ENCODE measurements at regions not wholly inside any gene's neighbourhood (a gene's known extent, or its start where the extent isn't known, plus 50 kb on each side); places are given as distances from the start of the nearest gene placed in this dataset.
"Not testable (repeated sequence)": the region's sequence is repeated elsewhere in the genome, so short reads cannot be mapped to it uniquely, and the experiment has no call there.

DNA sequence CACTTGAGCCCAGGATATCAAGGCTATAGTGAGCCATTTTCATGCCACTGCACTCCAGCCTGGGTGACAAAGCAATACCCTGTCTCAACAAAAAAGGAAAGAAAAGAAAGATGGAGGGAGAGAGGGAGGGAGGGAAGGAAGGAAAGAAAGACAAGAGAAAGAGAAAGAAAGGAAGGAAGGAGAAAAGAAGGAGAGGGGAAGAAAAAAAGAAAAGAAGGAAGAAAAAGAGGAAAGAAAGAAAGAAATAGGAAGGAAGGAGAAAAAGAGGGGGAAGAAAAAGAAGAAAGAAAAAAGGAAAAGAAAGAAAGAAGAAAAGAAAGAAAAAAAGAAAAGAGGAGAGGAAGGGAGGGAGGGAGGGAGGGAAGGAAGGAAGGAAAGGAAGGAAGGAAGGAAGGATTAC is 321.5 kb upstream of the CNTNAP2 start:
- DNase-seq (ENCODE audit: low read depth): no peak

DNA sequence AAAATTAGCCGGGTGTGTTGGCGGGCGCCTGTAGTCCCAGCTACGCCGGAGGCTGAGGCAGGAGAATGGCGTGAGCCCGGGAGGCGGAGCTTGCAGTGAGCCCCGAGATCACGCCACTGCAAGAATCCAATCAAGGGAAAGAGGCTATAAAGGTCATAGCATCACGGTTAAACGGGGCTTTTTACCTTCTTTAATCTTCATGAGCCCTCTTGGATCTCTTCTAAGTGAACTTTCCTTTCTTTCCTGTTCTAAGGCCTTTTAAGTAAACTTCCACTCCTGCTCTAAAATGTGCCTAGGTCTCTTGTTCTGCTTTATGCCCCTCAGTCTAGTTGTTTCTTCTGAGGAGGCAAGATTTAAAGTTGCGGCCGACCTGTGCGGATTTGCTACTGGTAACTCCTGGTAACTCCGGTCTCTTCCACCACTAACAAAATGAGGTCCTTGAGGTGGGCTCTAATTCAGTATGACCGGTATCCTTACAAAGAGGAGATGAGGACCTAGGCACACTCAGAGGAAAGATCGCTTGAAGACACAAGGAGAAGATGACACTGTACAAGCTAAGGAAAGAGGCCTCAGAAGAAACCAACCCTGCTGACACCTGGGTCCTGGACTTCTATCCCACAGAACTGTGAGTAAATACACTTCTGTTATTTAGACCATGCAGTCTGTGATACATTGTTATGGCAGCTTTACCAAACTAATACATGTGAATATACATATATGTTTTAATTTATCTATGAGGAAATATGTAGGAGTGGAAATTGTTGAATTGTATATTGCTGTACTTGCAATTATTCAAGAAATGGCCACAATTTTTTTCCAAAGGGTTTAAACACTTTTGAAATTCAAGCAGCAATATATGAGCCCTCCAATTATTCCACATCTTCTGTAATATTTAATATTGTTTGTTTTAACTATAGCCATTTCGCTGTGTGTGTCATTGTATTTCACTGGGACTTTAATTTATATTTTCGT is 331.5 kb upstream of the CNTNAP2 start:
- DNase-seq (ENCODE audit: low read depth): no peak

DNA sequence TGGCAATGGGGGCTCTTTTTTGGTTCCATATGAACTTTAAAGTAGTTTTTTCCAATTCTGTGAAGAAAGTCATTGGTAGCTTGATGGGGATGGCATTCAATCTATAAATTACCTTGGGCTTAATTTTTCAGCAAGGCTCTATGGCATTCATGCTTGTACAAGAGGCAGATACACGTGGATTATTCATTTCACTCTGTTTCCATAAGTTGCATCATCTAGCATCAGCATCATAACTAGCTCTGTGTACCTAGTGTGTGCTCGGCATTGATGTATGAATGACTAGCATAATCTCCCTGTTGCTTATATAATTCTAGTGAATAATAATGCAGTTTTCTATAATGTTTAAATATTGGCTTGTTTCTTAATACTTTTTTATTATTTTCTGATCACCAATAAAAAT is 335.2 kb upstream of the CNTNAP2 start:
- not testable (repeated sequence) for DNase-seq (ENCODE audit: low read depth)

DNA sequence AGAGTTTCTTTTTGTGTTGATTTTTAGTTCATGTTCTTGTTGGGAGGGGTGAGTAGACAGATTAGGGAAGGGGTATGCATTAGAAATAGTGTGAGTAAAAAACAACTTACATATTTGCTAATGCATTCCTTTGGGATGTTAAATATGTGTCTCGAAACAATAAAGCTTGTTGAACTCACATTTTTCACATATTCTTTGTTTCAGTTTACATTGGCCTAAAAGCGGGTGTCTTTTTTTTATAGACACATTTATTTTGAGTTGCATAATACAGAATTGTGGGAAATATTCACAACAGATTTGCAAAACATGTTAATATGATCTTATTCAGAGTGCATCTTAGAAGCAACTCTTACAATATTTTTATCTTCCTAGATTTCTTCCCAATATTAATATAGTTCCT is 337.5 kb upstream of the CNTNAP2 start:
- no peak for DNase-seq (ENCODE audit: low read depth)

DNA sequence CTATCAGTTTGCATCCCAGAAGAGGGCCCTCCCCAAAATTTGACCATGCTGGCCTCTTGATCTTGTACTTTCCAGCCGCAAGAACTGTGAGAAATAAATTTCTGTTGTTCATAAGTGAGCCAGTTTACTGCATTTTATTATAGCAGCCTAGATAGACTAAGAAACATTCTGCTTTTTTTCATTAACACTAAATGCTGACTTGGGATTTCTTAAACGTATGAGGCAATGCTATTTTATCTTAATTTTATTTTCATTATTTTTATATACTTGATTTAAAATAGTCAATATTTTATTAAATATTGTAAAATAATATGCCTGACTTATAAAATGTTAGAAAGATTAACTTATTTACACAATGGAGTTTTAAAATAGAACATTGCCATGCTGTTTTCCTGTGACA is 341.8 kb upstream of the CNTNAP2 start:
- no peak for DNase-seq (ENCODE audit: low read depth)

DNA sequence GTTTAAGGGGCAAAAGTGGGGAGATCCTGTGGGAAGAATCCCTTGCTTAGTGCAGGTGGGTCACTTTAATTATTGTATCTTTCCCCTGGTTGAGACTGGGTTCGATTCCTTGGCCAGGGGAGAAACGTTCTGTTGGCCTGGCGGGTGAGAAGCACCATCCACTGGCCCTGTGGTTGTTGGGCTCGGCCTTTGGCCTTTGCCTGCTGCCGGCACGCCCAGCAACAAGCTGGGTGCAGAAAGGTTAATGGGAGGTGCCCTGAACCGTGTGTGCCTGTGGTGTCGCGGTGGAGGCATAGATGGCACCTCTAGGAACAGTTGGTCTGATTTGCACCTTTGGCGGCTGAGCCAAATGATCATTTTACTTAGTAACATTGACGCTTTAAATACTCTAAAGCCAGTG is 363.6 kb upstream of the CNTNAP2 start:
- no peak for DNase-seq (ENCODE audit: low read depth)

DNA sequence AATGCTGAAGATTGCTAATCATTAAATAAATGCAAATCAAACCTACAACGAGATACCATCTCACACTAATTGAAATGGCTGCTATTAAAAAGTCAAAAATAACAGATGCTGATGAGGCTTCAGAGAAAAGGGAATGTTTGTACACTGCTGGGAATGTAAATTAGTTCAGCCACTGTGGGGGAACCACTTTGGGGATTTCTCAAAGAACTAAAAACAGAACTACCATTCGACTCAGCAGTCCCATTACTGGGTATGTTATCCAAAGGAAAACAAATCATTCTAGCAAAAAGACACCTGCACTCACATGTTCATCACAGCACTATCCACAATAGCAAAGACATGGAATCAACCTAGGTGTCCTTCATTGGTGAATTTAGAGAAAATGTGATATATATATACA is 379.0 kb upstream of the CNTNAP2 start:
- DNase-seq (ENCODE audit: low read depth): no peak

DNA sequence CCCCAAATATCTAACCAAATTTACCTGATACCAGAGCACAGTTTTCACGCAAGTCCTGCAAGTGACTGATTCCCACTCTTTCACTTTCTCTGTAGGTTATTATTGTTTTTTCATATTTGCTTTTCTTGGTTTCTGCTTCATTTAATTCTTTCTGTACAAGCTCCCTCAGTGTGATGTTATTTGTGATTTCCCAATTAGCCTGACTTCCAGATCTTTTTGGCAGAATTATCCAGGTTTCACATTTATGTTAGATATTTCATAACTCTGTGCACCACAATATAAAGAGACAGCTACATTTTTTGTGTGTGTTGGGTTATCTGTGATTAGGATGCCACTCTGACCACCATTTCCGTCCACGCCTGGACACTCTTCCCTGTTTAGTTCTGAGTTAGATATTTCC is 381.5 kb upstream of the CNTNAP2 start:
- no peak for DNase-seq (ENCODE audit: low read depth)

DNA sequence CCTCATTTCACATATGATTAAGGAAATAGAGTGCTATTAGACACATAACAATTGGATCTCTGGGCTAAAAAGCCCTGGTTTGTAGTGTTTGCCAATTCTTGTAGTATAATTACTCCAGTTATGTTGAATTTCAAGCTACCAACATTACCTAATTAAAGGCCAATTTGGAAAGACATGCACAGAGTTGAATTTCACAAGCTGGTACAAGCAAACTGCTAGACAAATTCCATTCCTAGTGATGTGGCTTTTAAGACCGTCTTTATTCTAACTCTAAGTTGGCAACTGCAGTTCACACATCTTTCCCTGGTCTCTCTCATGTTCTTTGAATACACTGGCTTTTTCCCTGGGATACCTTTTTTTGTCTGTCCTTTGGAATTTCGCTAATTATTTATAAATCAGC is 384.1 kb upstream of the CNTNAP2 start:
- DNase-seq (ENCODE audit: low read depth): no peak

DNA sequence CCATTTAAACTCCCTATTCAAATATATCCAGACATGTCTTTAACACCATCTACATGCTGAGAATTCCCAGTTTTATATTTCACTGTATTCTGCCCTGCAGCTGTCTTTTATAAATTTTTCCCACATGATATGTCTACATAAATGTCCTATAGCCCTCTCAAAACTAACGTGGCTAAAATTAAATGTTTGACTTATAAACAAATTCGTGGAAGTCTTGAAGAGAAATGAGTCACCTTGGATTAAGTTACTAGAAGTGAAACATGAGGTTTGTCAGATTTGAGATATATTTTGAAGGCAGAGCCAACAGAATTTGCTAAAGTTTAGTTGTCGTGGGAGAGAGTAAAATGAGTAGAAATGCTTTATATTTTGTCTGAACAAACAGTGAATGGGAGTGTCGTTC is 386.9 kb upstream of the CNTNAP2 start:
- DNase-seq (ENCODE audit: low read depth): no peak

DNA sequence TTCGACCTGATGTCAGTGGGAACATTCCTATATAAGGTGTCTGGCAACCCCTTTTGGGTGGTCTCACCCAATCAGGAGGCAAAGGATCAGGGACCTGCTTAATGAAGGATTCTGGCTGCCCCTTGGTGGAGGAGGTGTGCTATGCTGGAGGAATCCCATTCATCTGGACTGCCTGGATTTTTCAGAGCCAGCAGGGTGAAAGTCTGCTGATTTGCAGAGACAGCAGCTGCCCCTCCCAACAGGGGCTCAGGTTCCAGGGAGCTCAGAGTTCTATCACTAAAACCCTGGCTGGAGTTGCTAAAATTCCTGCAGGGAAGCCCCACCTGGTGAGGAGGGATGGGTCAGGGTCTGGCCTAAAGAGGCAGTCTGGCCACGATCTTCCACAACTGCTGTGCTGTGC is 398.5 kb upstream of the CNTNAP2 start:
- no peak for DNase-seq (ENCODE audit: low read depth)

DNA sequence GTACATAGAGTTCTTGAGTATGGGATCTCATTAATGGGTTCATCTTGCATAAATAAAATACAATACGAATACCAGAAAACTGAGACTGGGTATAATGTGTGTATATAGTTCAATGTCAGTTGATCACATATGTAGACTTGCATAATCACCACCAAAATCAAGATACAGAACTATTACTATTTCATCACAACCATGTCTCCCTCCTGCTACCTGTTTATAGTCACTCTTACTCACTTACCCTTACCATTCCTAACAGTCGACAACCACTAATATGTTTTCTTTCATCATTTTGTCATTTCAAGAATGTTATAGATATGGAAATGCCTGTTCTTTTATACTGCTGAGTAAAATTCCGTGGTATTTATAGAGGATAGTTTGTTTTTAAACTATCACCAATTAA is 416.1 kb upstream of the CNTNAP2 start:
- no peak for DNase-seq (ENCODE audit: low read depth)

DNA sequence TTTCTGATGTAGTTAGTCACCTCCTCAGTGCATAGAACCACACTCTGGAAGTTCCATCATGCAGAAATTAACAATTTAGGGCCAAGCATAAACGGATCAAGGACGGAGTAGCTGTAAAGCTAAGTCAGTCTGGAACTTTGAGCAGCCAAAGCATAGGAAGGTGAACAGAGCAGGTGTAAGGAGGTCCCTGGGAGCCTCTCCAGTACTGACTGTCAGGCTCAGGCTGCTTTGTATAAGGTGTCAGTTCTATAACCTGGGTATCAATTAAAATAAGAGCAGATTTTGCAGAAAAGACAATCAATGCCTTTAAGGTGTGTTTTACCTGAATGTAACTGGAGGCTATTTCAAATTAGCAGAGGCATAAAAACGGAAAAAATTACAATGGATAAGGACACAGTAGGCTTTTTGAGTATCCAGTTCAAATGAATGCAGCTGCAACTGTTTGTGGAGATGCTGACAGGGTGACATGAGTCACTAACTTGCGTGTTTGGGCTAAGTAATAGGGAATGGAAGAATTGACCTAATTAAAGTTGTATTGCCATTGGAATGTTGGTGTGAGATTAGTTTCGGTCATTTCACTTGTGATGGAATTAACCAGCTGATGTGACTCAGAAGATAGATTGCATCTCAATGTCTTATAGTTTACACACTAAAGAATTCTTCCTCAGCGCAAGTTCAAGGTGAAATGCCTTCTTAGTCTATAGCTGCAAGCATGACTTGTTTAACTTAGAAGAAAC is 417.9 kb upstream of the CNTNAP2 start:
- no peak for DNase-seq (ENCODE audit: low read depth)

DNA sequence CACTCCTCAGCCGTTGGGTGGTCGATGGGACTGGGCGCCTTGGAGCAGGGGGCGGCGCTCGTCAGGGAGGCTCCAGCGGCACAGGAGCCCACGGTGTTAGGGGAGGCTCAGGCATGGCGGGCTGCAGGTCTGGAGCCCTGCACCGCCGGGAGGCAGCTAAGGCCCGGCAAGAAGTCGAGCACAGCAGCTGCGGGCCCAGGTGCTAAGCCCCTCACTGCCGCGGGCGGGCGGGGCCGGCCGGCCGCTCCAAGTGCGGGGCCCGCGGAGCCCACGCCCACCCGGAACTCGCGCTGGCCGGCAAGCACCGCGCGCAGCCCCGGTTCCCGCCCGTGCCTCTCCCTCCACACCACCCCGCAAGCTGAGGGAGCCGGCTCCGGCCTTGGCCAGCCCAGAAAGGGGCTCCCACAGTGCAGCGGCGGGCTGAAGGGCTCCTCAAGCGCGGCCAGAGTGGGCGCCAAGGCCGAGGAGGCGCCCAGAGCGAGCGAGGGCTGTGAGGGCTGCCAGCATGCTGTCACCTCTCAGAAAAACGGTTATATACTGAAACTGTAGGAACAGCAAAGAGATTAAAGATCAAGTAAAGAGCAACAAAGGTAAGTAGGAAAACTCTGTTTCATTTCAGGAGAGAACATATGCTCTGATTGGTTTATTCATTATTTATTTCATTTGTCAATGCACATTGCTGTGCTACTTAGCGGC is 419.0 kb upstream of the CNTNAP2 start:
- not testable (repeated sequence) for DNase-seq (ENCODE audit: low read depth)

DNA sequence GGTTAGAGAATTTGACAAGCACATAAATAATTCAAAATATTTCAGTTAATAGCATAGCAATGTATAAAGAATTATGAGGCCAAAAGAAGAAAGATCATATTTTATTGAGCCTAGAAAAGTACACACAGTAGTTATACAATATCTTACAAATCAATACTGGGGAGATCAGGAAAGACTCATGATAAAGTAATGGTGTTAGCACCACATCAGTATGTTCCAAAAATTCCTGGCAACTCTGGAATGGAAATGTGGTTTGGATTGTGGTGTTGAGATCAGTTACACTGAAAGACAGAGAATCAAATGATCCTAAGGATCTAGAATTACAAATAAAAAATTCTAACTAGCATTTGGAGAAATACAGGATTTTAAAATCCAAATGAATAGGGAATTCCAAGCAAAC is 420.5 kb upstream of the CNTNAP2 start:
- no peak for DNase-seq (ENCODE audit: low read depth)

DNA sequence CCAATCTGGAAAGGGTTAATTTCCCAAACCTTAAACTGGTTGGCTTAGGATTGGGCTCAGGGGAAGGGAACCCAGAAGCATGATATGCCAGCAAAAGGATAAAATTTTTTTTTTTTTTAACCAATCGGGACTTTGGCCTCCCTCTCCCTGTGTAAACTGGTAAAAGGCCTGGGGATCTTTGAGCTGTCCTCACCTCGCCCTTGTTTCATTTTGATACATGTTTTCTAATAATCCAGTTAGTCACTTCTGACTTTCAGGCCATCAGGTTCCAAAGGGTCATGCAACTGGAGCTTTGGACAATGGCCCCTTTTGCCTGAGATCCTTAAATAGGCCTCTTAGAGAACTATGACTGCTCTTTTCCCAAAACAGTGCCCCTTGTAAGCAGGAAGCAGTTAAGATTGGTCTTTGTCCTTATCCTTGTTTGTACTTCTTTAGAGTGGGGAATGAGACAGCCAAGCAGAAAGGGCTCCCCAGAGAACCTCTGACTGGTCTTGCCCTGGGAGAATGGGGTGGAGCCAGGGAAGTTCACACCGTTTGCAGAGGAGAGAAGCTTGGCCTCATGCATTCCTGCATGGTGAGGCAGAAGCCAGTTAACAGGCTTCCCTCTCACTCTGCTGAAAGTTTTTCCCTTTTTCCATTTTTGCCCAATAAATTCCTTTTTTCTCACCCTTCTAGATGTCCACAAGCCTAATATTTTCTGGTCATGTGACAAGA is 424.2 kb upstream of the CNTNAP2 start:
- DNase-seq (ENCODE audit: low read depth): no peak

DNA sequence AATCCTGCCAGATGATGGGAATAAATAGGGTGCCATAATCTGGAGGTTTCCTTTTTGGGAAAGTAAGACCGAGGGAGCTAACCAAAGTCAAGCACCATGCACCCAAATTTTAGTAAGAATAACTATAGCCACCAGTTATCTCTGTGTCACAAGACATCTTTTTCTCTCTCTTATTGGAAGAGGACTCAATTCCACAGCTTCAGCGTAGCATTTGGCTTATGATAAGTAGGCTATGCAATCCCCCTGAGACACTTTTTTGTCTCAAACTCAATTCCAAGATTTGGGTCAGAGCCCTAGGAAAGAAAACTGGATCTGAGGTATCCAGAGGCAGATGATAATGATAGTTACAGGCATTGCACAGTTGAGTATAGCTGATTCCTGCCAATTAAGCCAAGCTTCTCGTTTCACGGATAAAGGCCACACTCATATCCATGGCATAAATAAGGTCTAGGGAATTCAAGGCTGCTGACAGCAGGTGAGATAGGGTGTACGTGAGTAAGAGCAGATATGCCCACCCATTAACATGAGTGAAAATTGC is 425.2 kb upstream of the CNTNAP2 start:
- no peak for DNase-seq (ENCODE audit: low read depth)

DNA sequence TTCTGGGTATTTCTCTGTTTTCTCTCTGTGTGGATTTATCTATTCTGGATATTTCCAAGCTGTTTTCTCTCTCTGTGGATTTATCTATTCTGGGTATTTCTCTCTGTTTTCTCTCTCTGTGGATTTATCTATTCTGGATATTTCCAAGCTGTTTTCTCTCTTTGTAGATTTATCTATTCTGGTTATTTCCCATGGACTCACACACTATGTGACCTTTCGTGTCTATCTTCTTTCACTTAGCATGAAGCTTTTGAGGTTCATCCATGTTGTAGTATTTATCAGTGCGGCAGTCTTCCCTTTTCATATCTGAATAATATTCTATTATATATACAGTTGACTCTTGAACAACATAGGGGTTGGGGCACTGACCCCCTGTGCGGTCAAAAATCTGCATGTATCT is 435.0 kb upstream of the CNTNAP2 start:
- DNase-seq (ENCODE audit: low read depth): no peak

DNA sequence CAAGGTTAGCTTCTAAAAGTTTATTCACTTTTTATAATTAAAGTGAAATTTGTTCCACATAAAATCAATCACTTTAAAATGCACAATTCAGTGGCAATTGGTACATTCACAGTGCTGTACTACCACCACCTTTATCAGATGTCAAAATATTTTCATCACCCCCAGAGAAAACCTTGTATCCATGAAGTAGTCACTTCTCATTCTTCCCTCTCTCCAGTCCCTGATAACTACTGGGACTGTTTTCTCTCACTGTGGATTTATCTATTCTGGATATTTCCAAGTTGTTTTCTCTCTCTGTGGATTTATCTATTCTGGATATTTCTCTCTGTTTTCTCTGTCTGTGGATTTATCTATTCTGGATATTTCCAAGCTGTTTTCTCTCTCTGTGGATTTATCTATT is 435.4 kb upstream of the CNTNAP2 start:
- no peak for DNase-seq (ENCODE audit: low read depth)

DNA sequence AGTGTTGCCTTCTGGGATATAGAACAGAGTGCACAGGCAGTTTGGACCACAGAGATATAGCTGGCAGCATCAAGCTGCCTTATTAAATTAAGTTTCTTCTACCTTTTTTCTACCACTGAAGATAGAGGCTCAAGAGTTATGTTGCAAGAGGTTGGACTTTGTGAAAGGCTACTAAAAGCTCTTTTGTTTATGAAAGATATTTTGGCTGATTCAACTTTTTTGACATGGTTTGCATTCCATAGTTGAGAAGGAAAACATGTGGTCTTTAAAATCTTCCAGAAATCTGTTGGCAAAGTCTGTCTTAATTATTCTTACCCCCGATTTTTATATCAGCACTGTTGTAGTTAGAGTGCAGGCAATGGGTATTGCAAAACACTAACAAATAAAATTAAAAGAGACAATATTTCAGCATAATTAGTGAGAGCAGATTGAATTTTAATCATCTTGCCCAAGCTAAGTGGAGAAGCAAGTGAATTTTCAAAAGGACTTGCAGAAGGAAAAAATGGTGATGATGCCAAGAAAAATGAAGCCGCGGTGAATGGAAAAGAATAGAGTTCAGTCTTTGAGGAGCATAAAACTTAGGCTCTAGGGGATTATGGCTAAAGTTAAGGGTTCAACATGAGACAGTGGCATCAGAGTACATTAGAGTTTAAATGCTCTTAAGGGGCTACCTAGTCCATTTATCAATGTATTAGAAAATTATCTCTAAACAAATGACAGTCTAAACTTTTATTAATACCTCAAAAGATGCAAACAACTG is 450.9 kb upstream of the CNTNAP2 start:
- DNase-seq (ENCODE audit: low read depth): no peak

DNA sequence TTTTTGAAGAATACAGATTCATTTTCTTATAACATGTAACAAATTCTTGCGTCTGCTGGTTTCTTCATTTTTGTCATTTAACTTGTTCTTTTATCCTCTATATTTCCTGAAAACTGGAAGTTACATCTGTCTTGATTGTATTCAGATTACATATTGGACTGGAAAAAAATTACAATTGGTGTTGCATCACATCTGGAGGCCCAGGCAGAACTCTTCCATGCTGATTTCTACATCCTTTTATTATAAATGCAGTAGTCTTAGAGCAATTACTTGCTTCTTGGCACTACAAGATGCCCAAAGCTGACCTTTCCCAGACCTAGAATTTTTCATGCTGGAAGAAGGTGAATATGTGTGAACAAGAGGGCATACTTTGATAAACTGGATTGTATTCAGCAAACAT is 460.9 kb upstream of the CNTNAP2 start:
- no peak for DNase-seq (ENCODE audit: low read depth)

All from forelimb muscle (tissue), 1 donor.